ENCODE measurements at regions not wholly inside any gene's neighbourhood (a gene's known extent, or its start where the extent isn't known, plus 50 kb on each side); places are given as distances from the start of the nearest gene placed in this dataset.

DNA sequence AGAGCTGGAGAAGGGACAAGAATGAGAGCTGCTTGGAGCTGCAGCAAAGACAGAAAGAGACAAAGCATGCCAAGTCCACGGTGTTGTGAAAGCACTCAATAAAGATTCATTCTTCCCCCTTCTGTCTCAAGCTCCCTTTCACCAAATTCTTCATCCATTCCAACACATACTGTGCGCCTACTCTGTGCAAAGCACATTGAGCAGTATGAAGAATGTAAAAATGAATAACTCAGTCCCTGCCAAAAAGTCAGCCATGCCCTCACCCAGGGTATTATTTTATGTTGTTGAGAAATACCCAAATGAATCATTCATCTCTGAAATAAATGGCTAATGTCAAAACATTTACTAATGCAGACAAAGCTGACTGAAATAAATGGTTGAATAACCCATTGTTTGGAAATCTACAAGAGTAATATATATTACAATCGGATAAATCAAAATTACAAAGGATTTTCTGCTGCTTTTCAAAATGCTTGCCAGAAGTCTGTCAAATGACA, 282.9 kb upstream of the IRX5 start:
- intact Hi-C loops (cut with DNase I): no loop called here
- Histone ChIP-seq H3K27me3 (no peaks in the 10 kb centered on the region), H3K4me1 (peaks cover 0 to 9% of the 10 kb centered on the region in 2 donors), H3K4me3 (no peak overlapping the region), H3K27ac (peak overlapping the region; percentile 23 to 30), H3K36me3 (no peaks in the 10 kb centered on the region), H3K9me3 (no peaks in the 10 kb centered on the region)
- TF ChIP-seq, protein P1, sequence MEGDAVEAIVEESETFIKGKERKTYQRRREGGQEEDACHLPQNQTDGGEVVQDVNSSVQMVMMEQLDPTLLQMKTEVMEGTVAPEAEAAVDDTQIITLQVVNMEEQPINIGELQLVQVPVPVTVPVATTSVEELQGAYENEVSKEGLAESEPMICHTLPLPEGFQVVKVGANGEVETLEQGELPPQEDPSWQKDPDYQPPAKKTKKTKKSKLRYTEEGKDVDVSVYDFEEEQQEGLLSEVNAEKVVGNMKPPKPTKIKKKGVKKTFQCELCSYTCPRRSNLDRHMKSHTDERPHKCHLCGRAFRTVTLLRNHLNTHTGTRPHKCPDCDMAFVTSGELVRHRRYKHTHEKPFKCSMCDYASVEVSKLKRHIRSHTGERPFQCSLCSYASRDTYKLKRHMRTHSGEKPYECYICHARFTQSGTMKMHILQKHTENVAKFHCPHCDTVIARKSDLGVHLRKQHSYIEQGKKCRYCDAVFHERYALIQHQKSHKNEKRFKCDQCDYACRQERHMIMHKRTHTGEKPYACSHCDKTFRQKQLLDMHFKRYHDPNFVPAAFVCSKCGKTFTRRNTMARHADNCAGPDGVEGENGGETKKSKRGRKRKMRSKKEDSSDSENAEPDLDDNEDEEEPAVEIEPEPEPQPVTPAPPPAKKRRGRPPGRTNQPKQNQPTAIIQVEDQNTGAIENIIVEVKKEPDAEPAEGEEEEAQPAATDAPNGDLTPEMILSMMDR (IDR thresholded peaks at IDR 0.05): no peak
- no peak for DNase-seq
- ATAC-seq: no peak

DNA sequence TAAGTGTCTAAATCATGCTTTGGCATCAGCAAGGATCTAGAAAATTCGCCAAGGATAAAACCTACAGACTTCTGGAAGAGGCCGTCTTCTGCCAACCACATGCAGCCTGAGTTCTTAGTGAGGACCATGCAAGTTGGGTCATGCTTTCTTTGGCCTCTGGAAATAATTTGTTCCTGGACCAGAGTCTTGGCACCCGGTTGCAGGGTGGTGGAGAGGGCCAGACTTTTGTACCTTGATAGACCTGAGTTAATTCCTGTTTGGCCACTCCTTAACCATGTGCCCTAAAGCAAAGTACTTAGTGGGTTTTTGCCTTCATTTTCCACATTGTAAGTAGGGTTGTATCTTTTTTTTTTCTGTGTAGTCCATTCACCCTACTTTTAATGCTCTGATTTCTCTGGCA, 283.4 kb upstream of the IRX5 start:
- peak overlapping the region; percentile 23 to 30 for H3K27ac ChIP-seq
- TF ChIP-seq, protein P1 (IDR thresholded peaks at IDR 0.05): no peak
- H3K4me3 ChIP-seq: no peak overlapping the region
- DNase-seq: no peak
- H3K4me1 ChIP-seq: peaks cover 0 to 9% of the 10 kb centered on the region in 2 donors
- no peaks in the 10 kb centered on the region for H3K27me3 ChIP-seq
- H3K9me3 ChIP-seq: no peaks in the 10 kb centered on the region
- intact Hi-C loops (cut with DNase I): no loop called here
- H3K36me3 ChIP-seq: no peaks in the 10 kb centered on the region
- ATAC-seq: peak; percentile 20

DNA sequence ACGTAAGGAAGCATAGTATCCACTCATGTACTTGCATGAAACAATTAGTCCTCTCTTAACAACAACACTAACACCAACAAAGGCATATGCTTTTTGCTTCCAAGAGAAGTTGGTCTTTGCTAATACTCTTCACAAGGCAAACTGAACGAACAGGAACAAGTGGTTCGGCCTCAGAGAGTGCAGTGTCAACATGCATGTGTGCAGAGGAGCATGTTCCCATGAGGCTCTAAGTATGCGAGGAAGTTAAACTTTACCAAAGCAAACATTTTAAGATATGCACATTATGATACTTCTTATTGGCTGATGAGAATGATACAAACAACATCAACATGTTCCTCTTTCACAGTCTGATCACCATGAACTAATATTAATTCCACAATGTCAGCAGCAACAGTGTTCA, 285.3 kb upstream of the IRX5 start:
- Histone ChIP-seq H3K27ac (peak overlapping the region; percentile 28 to 63), H3K36me3 (no peaks in the 10 kb centered on the region), H3K27me3 (no peaks in the 10 kb centered on the region), H3K9me3 (no peaks in the 10 kb centered on the region), H3K4me3 (no peak overlapping the region), H3K4me1 (peaks cover 0 to 9% of the 10 kb centered on the region in 2 donors)
- ATAC-seq (peak; percentile 90), DNase-seq (peak in 2 of 4 donors; percentile 57 to 70)
- intact Hi-C loops (cut with DNase I): no loop called here
- TF ChIP-seq, protein P1 (IDR thresholded peaks at IDR 0.05): no peak

DNA sequence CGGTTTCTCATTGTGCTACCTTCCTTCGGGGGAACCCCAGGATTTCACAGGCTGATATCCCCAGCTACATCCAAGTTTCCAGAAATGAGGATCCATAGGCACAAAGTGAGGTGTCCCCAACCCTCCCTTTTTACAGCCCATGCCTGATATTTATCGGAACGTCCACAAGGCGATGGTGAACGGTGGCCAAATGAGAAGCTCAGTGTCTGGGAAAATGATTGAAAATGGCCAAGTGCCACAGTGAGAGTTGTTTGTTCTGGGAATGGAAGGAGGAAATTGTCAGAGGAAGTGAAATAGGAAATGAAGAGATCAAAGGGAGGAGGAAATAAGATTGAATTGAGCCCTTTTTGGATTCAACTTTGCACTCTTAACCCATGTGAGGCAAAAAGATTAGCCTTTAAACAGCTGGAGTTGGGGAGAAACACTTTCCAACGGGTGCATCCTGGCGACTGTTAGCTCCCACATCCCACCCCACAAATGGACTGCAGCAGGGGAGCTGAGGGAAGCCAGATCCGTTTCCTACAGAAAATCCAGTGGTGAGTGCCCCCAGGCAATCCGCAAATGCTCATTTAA, 294.4 kb upstream of the IRX5 start:
- intact Hi-C loops (cut with DNase I): no loop called here
- Histone ChIP-seq H3K27ac (no peak overlapping the region), H3K9me3 (no peaks in the 10 kb centered on the region), H3K4me1 (no peaks in the 10 kb centered on the region), H3K36me3 (no peaks in the 10 kb centered on the region), H3K27me3 (no peaks in the 10 kb centered on the region), H3K4me3 (no peak overlapping the region)
- no peak for ATAC-seq
- no peak for DNase-seq
- TF ChIP-seq, protein P1 (IDR thresholded peaks at IDR 0.05): no peak

DNA sequence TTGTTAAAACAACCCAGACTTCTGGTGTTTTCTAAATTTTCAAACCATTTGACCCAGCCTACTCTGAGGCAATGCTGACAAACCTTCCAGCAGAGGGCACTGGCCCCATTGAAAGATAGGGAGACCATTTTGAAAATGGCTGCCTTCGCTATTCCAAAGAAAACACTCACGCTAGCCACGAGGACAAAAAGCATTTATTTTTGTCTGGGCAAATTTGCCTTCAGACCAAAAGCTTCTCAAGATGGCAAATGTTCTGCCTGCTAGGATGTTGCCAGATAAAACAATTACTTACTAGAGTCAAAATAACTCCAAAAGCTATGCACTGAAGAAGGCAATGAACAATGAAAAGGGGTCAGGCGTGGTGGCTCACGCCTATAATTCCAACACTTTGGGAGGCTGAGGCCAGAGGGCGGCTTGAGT, 296.7 kb upstream of the IRX5 start:
- H3K27me3 ChIP-seq: no peaks in the 10 kb centered on the region
- TF ChIP-seq, protein P1 (IDR thresholded peaks at IDR 0.05): peak; percentile 13 to 22
- H3K4me1 ChIP-seq: peaks cover 0 to 4% of the 10 kb centered on the region in 2 donors
- DNase-seq: no peak
- H3K36me3 ChIP-seq: no peaks in the 10 kb centered on the region
- ATAC-seq: peak; percentile 78
- H3K27ac ChIP-seq: no peak overlapping the region
- intact Hi-C loops (cut with DNase I): no loop called here
- no peak overlapping the region for H3K4me3 ChIP-seq
- no peaks in the 10 kb centered on the region for H3K9me3 ChIP-seq

All from left lung (tissue), 4 donors.